CD4-positive, alpha-beta T cell treated with Interleukin-6 at 100 ng/mL for 8 hours (primary cell): ENCODE measurements at regions not wholly inside any gene's neighbourhood (a gene's known extent, or its start where the extent isn't known, plus 50 kb on each side); places are given as distances from the start of the nearest gene placed in this dataset.

ENCODE experiments used
- DNase-seq: peaks from one replicate; pipeline ENCODE4 v3.0.0-alpha.2; 2020; ENCODE audit warnings: mixed read lengths, low spot score

- DNase-seq, result no peak
These were observed 100.1 kb downstream of the YTHDF1 start for GRCh38 chr20:63115651-63116411.

GRCh38 chr20:63114693-63115311, 101.1 kb downstream of the YTHDF1 start:
- no peak for DNase-seq

GRCh38 chr20:63114006-63114692, 101.8 kb downstream of the YTHDF1 start:
- no peak for DNase-seq

- no peak for DNase-seq
These were observed 103.3 kb downstream of the YTHDF1 start for GRCh38 chr20:63112491-63113219.

GRCh38 chr20:63108247-63108646, 101.5 kb upstream of the BHLHE23 start:
- DNase-seq, result no peak

GRCh38 chr20:63107449-63108200, 100.9 kb upstream of the BHLHE23 start:
- DNase-seq, result no peak

GRCh38 chr20:63106765-63107448, 100.1 kb upstream of the BHLHE23 start:
- DNase-seq, result no peak

GRCh38 chr20:63106108-63106764, 99.5 kb upstream of the BHLHE23 start:
- DNase-seq, result no peak

- no peak for DNase-seq
These were observed 98.7 kb upstream of the BHLHE23 start for GRCh38 chr20:63105211-63106107.

GRCh38 chr20:63104312-63105181, 97.8 kb upstream of the BHLHE23 start:
- DNase-seq, result no peak

- no peak for DNase-seq
These were observed 96.9 kb upstream of the BHLHE23 start for GRCh38 chr20:63103402-63104311.

GRCh38 chr20:63102721-63103375, 96.1 kb upstream of the BHLHE23 start:
- peak; percentile 69 for DNase-seq

- peak; percentile 58 for DNase-seq
These were observed 95.3 kb upstream of the BHLHE23 start for GRCh38 chr20:63101781-63102720.

- no peak for DNase-seq
These were observed 94.3 kb upstream of the BHLHE23 start for GRCh38 chr20:63100926-63101699.
